ENCODE measurements at regions not wholly inside any gene's neighbourhood (a gene's known extent, or its start where the extent isn't known, plus 50 kb on each side); places are given as distances from the start of the nearest gene placed in this dataset.

DNA sequence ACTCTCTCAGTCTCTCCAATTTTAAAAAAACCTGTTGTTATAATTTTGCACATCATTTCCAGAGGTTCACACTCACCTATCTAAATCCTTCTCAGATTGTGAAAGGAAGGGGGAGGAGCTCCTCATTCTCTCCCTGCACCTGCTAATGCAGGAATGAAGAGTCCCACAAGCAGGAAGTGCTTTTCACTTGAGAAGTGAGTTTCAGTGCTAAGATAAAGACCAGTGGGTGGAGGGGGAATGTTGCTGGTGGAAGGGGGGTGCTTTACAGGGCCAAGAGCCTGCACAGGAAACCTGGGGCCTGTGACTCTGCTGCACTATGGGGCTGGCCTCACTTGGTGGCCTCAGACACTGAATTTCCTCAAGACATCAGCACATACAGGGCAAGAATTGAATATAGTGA is 176.4 kb downstream of the PTPN20 start:
- TF ChIP-seq CTCF (IDR thresholded peaks at IDR 0.05): no peak
- TF ChIP-seq POLR2AphosphoS5 (IDR thresholded peaks at IDR 0.05; ENCODE audit: insufficient read depth in 1 of 2, low read depth in 1 of 2): no peak

Data from vagina (tissue), 2 donors.